H1 (cell line): ENCODE measurements at regions not wholly inside any gene's neighbourhood (a gene's known extent, or its start where the extent isn't known, plus 50 kb on each side); places are given as distances from the start of the nearest gene placed in this dataset.

ENCODE experiments used
- CTCF ChIA-PET: fragments of 300-600 bp; sonication (Branson Sonifier 250); formaldehyde crosslinking; loops from one replicate; lab custom pipeline; 2021; ENCODE audit not compliant: partially characterized antibody; lab: Charles Lee
- POLR2A ChIA-PET: fragments of 300-600 bp; sonication (Branson Sonifier 250); formaldehyde crosslinking; loops from one replicate; lab custom pipeline; 2021; ENCODE audit warnings: inconsistent platforms; ENCODE audit not compliant: partially characterized antibody; lab: Charles Lee
- DNase-seq, 2 experiments: peaks; one replicate each; pipeline versions ENCODE4 v3.0.0 to v3.0.0-alpha.2; 2010 to 2022; ENCODE audit warnings: low spot score in 2 of 2, low read depth in 1 of 2, mixed read lengths in 1 of 2
- FAIRE-seq: peaks from 2 replicates; lab custom pipeline; 2011; peaks lifted over from hg19 to GRCh38; lab: Jason Lieb, UNC
- H2AFZ ChIP-seq: 2 replicates; pipeline ENCODE4 v1.8.1; 2012; ENCODE audit warnings: low read length, inconsistent platforms
- H2AK5ac ChIP-seq: 2 replicates; pipeline ENCODE4 v1.6.1; 2013; ENCODE audit warnings: low read depth, low read length
- H2BK120ac ChIP-seq: replicated peaks from 2 replicates; pipeline ENCODE3; 2013; ENCODE audit warnings: low read depth, low read length, inconsistent platforms
- H2BK12ac ChIP-seq: 2 replicates; pipeline ENCODE4 v1.6.1; 2013; ENCODE audit warnings: low read depth, low read length
- H2BK15ac ChIP-seq: 2 replicates; pipeline ENCODE4 v1.6.1; 2013; ENCODE audit warnings: low read length
- H2BK20ac ChIP-seq: 2 replicates; pipeline ENCODE4 v1.6.1; 2013; ENCODE audit warnings: low read length
- H2BK5ac ChIP-seq: 2 replicates; pipeline ENCODE4 v1.6.1; 2013; ENCODE audit warnings: low read depth, low read length
- H3K14ac ChIP-seq: 2 replicates; pipeline ENCODE4 v1.6.1; 2013; ENCODE audit warnings: inconsistent platforms; ENCODE audit not compliant: insufficient read length
- H3K18ac ChIP-seq: 2 replicates; pipeline ENCODE4 v1.6.1; 2013; ENCODE audit warnings: low read length; ENCODE audit errors: extremely low read depth
- H3K23ac ChIP-seq: 2 replicates; pipeline ENCODE4 v1.6.1; 2013; ENCODE audit warnings: inconsistent platforms; ENCODE audit not compliant: insufficient read length
- H3K23me2 ChIP-seq: 2 replicates; pipeline ENCODE4 v1.6.1; 2013; ENCODE audit warnings: low read depth, low read length
- H3K27ac ChIP-seq: 2 replicates; pipeline ENCODE4 v1.6.1; 2011; ENCODE audit warnings: low read depth, low read length, inconsistent platforms
- H3K27me3 ChIP-seq, 4 experiments: replicated peaks in 1 of 4; 1 replicate in 1 of 4; 2 replicates in 3 of 4; pipeline versions ENCODE4 v1.6.1 to v1.8.1; 2011 to 2013; ENCODE audit warnings: low read length in 3 of 4, mild to moderate bottlenecking in 3 of 4, inconsistent platforms in 2 of 4, mixed read lengths in 2 of 4, moderate library complexity in 1 of 4; ENCODE audit not compliant: control insufficient read depth in 3 of 4, insufficient read depth in 3 of 4; ENCODE audit errors: extremely low read depth in 1 of 4
- H3K36me3 ChIP-seq, 4 experiments: 2 replicates each; pipeline versions ENCODE4 v1.6.1 to v1.8.1; 2011 to 2013; ENCODE audit warnings: mild to moderate bottlenecking in 4 of 4, low read length in 3 of 4, moderate library complexity in 2 of 4, control low read depth in 1 of 4, inconsistent platforms in 1 of 4; ENCODE audit not compliant: insufficient read depth in 4 of 4, control insufficient read depth in 2 of 4
- H3K4ac ChIP-seq: replicated peaks from 2 replicates; pipeline ENCODE3; 2013; ENCODE audit warnings: low read length, low read depth, mixed read lengths, inconsistent platforms; ENCODE audit not compliant: insufficient read length
- H3K4me1 ChIP-seq, 4 experiments: replicated peaks in 1 of 4; 1 replicate in 1 of 4; 2 replicates in 3 of 4; pipeline versions ENCODE4 v1.6.1 to v1.8.1; 2011 to 2013; ENCODE audit warnings: low read length in 3 of 4, inconsistent platforms in 2 of 4, mixed read lengths in 1 of 4; ENCODE audit not compliant: insufficient read depth in 4 of 4, control insufficient read depth in 3 of 4
- H3K4me2 ChIP-seq, 2 experiments: 2 replicates each; pipeline versions ENCODE4 v1.6.1 to v1.8.1; 2011 to 2013; ENCODE audit warnings: low read depth in 2 of 2, low read length in 2 of 2, control low read depth in 1 of 2, inconsistent platforms in 1 of 2, mild to moderate bottlenecking in 1 of 2; ENCODE audit not compliant: insufficient read depth in 1 of 2
- H3K4me3 ChIP-seq, 4 experiments: fragments of 200-600, 300-600 bp in 1 of 4; sonication (generic), shearing (Covaris generic), sonication (Bioruptor Twin) in 1 of 4; 2 replicates each; pipeline versions ENCODE4 v1.5.1 to v1.8.1; 2011 to 2016; ENCODE audit warnings: low read length in 4 of 4, low read depth in 3 of 4, control low read depth in 2 of 4, inconsistent platforms in 2 of 4, mild to moderate bottlenecking in 2 of 4, mixed read lengths in 1 of 4, moderate library complexity in 1 of 4; ENCODE audit not compliant: insufficient read depth in 2 of 4; ENCODE audit errors: extremely low read depth in 1 of 4
- H3K56ac ChIP-seq: replicated peaks from 2 replicates; pipeline ENCODE3; 2013; ENCODE audit warnings: low read depth, mild to moderate bottlenecking, mixed read lengths, low read length, inconsistent platforms; ENCODE audit not compliant: insufficient read length
- H3K79me1 ChIP-seq: 2 replicates; pipeline ENCODE4 v1.6.1; 2013; ENCODE audit warnings: low read depth, low read length, control low read depth
- H3K79me2 ChIP-seq, 2 experiments: 2 replicates each; pipeline versions ENCODE4 v1.6.1 to v1.8.1; 2012 to 2013; ENCODE audit warnings: low read length in 2 of 2, mild to moderate bottlenecking in 2 of 2, inconsistent platforms in 1 of 2; ENCODE audit not compliant: insufficient read depth in 2 of 2, control insufficient read depth in 1 of 2
- H3K9ac ChIP-seq, 4 experiments: replicated peaks in 1 of 4; 1 replicate in 1 of 4; 2 replicates in 3 of 4; pipeline versions ENCODE4 v1.6.1 to v1.8.1; 2011 to 2013; ENCODE audit warnings: low read depth in 3 of 4, low read length in 3 of 4, control low read depth in 2 of 4, mild to moderate bottlenecking in 2 of 4, moderate library complexity in 2 of 4, inconsistent platforms in 1 of 4; ENCODE audit errors: extremely low read depth in 1 of 4
- H3K9me3 ChIP-seq, 2 experiments: 2 replicates each; pipeline versions ENCODE4 v1.6.1 to v1.8.1; 2012 to 2013; ENCODE audit warnings: mild to moderate bottlenecking in 2 of 2, moderate library complexity in 2 of 2, control low read depth in 1 of 2, inconsistent platforms in 1 of 2, low read depth in 1 of 2, low read length in 1 of 2, mixed read lengths in 1 of 2; ENCODE audit not compliant: insufficient read depth in 2 of 2
- H4K20me1 ChIP-seq, 2 experiments: replicated peaks in 1 of 2; 2 replicates each; pipeline versions ENCODE3 to v1.8.1; 2011 to 2013; ENCODE audit warnings: inconsistent platforms in 2 of 2, low read length in 2 of 2, mild to moderate bottlenecking in 1 of 2; ENCODE audit not compliant: insufficient read depth in 2 of 2, control insufficient read depth in 1 of 2
- H4K5ac ChIP-seq: 2 replicates; pipeline ENCODE4 v1.6.1; 2013; ENCODE audit warnings: low read length, low read depth, mixed read lengths, inconsistent platforms; ENCODE audit not compliant: insufficient read length
- H4K8ac ChIP-seq: 2 replicates; pipeline ENCODE4 v1.8.0; 2013; ENCODE audit warnings: mild to moderate bottlenecking, moderate library complexity, low read length, inconsistent platforms; ENCODE audit not compliant: insufficient read depth; ENCODE audit errors: extremely low read depth
- H4K91ac ChIP-seq: replicated peaks from 2 replicates; pipeline ENCODE3; 2013; ENCODE audit warnings: low read length, mixed read lengths, inconsistent platforms; ENCODE audit not compliant: insufficient read length
- BACH1 ChIP-seq: IDR thresholded peaks from 2 replicates; pipeline ENCODE4 v1.6.1; 2012; ENCODE audit warnings: low read length, improper control_type of control experiment
- BRCA1 ChIP-seq: IDR thresholded peaks from 2 replicates; pipeline ENCODE4 v1.6.1; 2012; ENCODE audit warnings: low read depth, low read length, improper control_type of control experiment
- CBX8 ChIP-seq: fragments of 300-800, 300-1000 bp; sonication (generic); IDR thresholded peaks from 2 replicates; pipeline ENCODE4 v1.7.1; 2016; ENCODE audit warnings: low read depth, low read length, borderline replicate concordance
- CTBP2 ChIP-seq: IDR thresholded peaks from 2 replicates; pipeline ENCODE4 v1.7.0; 2011; ENCODE audit warnings: borderline replicate concordance, mild to moderate bottlenecking, moderate library complexity, mixed read lengths, low read length; ENCODE audit not compliant: insufficient read depth, insufficient read length
- GTF2F1 ChIP-seq: IDR thresholded peaks from 2 replicates; pipeline ENCODE4 v1.6.1; 2012; ENCODE audit warnings: low read depth, low read length, improper control_type of control experiment, borderline replicate concordance
- HDAC2 ChIP-seq, 2 experiments: fragments of 300-600 bp in 1 of 2; sonication (generic) in 1 of 2; IDR thresholded peaks; 2 replicates each; pipeline ENCODE4 v1.6.1; 2011 to 2012; ENCODE audit warnings: low read depth in 2 of 2, low read length in 2 of 2, mild to moderate bottlenecking in 2 of 2, moderate library complexity in 2 of 2, borderline replicate concordance in 1 of 2, inconsistent platforms in 1 of 2
- KDM4A ChIP-seq: IDR thresholded peaks from one replicate; pipeline ENCODE4 v1.7.1; 2012; ENCODE audit warnings: low read depth, mild to moderate bottlenecking, moderate library complexity, low read length, inconsistent platforms; ENCODE audit not compliant: severe bottlenecking
- NRF1 ChIP-seq: IDR thresholded peaks from 2 replicates; pipeline ENCODE4 v1.6.1; 2011; ENCODE audit warnings: mild to moderate bottlenecking, low read depth, low read length, improper control_type of control experiment
- SIX5 ChIP-seq: IDR thresholded peaks from 2 replicates; pipeline ENCODE4 v1.6.1; 2011; ENCODE audit warnings: mild to moderate bottlenecking, low read depth, low read length
- TBP ChIP-seq: IDR thresholded peaks from 2 replicates; pipeline ENCODE4 v1.6.1; 2011; ENCODE audit warnings: low read depth, low read length, improper control_type of control experiment
- TEAD4 ChIP-seq: IDR thresholded peaks from 2 replicates; pipeline ENCODE4 v1.6.1; 2012; ENCODE audit warnings: low read depth, low read length, inconsistent platforms, mixed read lengths
- ZNF274 ChIP-seq: IDR thresholded peaks from 2 replicates; pipeline ENCODE4 v1.7.0; 2012; ENCODE audit warnings: low read length, borderline replicate concordance; ENCODE audit errors: extremely low read depth
- WGBS, 2 experiments: shearing (Covaris generic) in 1 of 2; methylation state at CpG; one replicate each; pipeline versions ENCODE4 v1.1.6 to v1.1.7; 2013 to 2015; ENCODE audit warnings: low lambda C conversion rate in 2 of 2, mixed read lengths in 2 of 2, inconsistent platforms in 1 of 2, low coverage in 1 of 2, missing lambda C conversion rate in 1 of 2; ENCODE audit not compliant: insufficient replicate concordance in 2 of 2, insufficient coverage in 1 of 2, insufficient read length in 1 of 2; ENCODE audit errors: extremely low coverage in 1 of 2, missing lambda C conversion rate in 1 of 2; 5-methylcytosine and 5-hydroxymethylcytosine counted together

DNA sequence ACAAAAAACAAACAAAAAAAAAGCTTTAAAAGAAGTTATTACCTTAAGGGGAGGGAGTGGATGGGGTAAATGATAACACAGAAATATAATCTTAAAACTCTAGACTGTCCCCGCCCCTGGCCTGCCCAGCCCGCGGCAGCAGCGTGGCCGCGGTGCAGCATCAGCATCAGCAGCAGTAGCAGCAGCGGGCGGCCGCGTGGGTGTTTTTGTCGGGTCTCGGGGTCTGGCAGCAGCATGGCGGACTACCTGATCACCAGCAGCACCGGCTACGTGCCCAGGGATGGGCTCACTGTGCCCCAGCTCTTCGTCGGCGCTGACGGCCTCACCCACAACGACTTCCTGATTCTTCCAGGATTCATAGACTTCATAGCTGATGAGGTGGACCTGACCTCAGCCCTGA is 80.0 kb upstream of the ANKRD28 start:
- Histone ChIP-seq H2BK5ac (no peak overlapping the region), H2AFZ (no peak overlapping the region), H3K27ac (no peak overlapping the region), H3K4me1 (no peaks in the 10 kb centered on the region), H3K4ac (no peak overlapping the region), H3K9me3 (no peaks in the 10 kb centered on the region; a peak in 1 of 4 replicates), H4K91ac (no peak overlapping the region), H2AK5ac (no peak overlapping the region), H4K5ac (no peak overlapping the region), H2BK12ac (no peak overlapping the region), H3K23ac (no peak overlapping the region), H3K9ac (no peak overlapping the region), H2BK15ac (no peak overlapping the region), H3K4me2 (no peak overlapping the region), H3K79me1 (no peaks in the 10 kb centered on the region), H2BK20ac (no peak overlapping the region), H3K36me3 (peaks cover 0 to 3% (median 0%) of the 10 kb centered on the region in 4 experiments; a peak in 1 of 8 replicates), H3K79me2 (no peaks in the 10 kb centered on the region), H2BK120ac (no peak overlapping the region), H3K27me3 (no peaks in the 10 kb centered on the region), H4K20me1 (no peaks in the 10 kb centered on the region), H3K4me3 (no peak overlapping the region), H4K8ac (no peak overlapping the region), H3K23me2 (no peaks in the 10 kb centered on the region), H3K18ac (no peak overlapping the region), H3K14ac (no peak overlapping the region), H3K56ac (no peak overlapping the region)
- DNase-seq (no peak), FAIRE-seq (no peak)
- POLR2A ChIA-PET = no interaction called here
- 94% methylated on average over 20 of the region's 20 CpGs; no CpG with 5 or more reads in 1 of the 2 experiments for WGBS, 2 experiments
- CTCF ChIA-PET = no interaction called here
- TF ChIP-seq KDM4A (no peak), BACH1 (no peak), ZNF274 (no peak), CTBP2 (no peak), TBP (no peak), HDAC2 (IDR thresholded peaks at IDR 0.05; ENCODE audit: borderline replicate concordance in 1 of 2, low read depth in 2 of 2, low read length in 2 of 2) (no peak), TEAD4 (no peak), GTF2F1 (no peak), BRCA1 (no peak), NRF1 (no peak), SIX5 (no peak), CBX8 (no peak)
